Cardiac muscle cell (in vitro differentiated cells and primary cell): ENCODE measurements at regions not wholly inside any gene's neighbourhood (a gene's known extent, or its start where the extent isn't known, plus 50 kb on each side); places are given as distances from the start of the nearest gene placed in this dataset.

Source experiments
- DNase-seq, 2 donors: peaks; one replicate each; pipeline versions ENCODE4 v3.0.0 to v3.0.0-alpha.2; 2010 to 2017; ENCODE audit warnings: low read depth in 1 of 2, low spot score in 1 of 2
- H3K27ac ChIP-seq: fragments of 200-600 bp; sonication (generic); 2 replicates; pipeline ENCODE4 v1.5.1; 2016
- H3K27me3 ChIP-seq: fragments of 200-600 bp; sonication (generic); 2 replicates; pipeline ENCODE4 v1.6.0; 2016; ENCODE audit warnings: control low read depth
- H3K36me3 ChIP-seq: fragments of 200-600 bp; sonication (generic); 2 replicates; pipeline ENCODE4 v1.5.1; 2016; ENCODE audit warnings: control low read depth
- H3K4me1 ChIP-seq: fragments of 200-600 bp; sonication (generic); 2 replicates; pipeline ENCODE4 v1.8.1; 2017; ENCODE audit warnings: low read depth, mild to moderate bottlenecking, mixed run types
- H3K4me3 ChIP-seq: fragments of 200-600 bp; sonication (generic); 2 replicates; pipeline ENCODE4 v1.5.1; 2016; ENCODE audit warnings: mild to moderate bottlenecking
- H3K9me3 ChIP-seq: fragments of 200-600 bp; sonication (generic); 2 replicates; pipeline ENCODE4 v1.5.1; 2017; ENCODE audit warnings: low read depth, mild to moderate bottlenecking, control low read depth
- TF ChIP-seq, protein P1 (sequence below): IDR thresholded peaks from 2 replicates; pipeline ENCODE4 v1.5.1; 2012; ENCODE audit warnings: low read depth, mild to moderate bottlenecking, low read length

DNA sequence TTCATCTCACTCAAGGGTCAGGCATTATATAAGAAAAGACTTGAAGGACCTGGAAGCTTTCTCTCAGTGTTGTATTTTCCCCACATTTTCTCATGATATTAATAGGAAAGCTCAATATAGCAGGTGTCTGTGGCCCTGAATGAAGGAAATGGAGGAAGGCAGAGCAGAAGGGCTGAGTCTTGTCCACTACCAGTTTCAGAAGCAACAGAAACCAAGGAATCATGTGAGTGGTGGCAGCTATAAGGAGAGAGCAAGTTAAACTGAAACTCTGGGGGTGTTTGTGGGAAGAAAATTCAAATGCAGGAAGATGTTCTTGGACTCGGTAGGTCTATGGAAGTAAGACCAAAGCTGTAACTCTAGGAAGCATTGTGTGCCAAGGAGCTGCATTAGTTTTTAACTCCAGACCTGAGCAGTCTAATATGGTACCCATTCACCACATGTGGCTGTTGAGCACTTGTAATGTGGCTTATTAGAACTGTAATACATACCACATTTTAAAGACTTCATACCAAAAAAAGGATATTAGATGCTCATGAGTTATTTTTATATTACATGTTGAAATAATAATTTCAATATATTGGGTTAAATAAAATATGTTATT lies 278.8 kb upstream of the GADL1 start:
- Histone ChIP-seq H3K4me1 (no peaks in the 10 kb centered on the region), H3K9me3 (no peaks in the 10 kb centered on the region), H3K27me3 (no peaks in the 10 kb centered on the region), H3K27ac (no peak overlapping the region), H3K36me3 (no peaks in the 10 kb centered on the region), H3K4me3 (no peak overlapping the region)
- no peak for DNase-seq
- TF ChIP-seq, protein P1, sequence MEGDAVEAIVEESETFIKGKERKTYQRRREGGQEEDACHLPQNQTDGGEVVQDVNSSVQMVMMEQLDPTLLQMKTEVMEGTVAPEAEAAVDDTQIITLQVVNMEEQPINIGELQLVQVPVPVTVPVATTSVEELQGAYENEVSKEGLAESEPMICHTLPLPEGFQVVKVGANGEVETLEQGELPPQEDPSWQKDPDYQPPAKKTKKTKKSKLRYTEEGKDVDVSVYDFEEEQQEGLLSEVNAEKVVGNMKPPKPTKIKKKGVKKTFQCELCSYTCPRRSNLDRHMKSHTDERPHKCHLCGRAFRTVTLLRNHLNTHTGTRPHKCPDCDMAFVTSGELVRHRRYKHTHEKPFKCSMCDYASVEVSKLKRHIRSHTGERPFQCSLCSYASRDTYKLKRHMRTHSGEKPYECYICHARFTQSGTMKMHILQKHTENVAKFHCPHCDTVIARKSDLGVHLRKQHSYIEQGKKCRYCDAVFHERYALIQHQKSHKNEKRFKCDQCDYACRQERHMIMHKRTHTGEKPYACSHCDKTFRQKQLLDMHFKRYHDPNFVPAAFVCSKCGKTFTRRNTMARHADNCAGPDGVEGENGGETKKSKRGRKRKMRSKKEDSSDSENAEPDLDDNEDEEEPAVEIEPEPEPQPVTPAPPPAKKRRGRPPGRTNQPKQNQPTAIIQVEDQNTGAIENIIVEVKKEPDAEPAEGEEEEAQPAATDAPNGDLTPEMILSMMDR: no peak

DNA sequence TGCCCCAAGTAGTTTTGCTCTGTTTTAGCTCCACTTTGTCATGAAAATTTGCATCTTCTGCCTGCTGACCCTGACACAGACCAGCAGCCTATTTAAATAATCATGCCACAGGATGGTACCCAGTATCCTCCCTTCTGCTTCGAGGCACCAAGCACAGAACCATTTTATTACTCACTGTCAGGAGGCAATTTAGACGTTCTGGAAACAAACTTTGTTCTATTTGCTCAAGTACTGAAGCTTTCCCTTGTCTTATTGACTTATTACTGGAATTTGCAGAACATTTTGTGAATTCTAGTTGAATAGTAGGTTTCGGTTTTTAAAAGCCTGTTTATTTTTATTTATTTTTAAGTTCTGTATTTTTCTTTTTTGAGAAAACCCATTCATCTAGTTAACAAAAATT lies 279.6 kb upstream of the GADL1 start:
- H3K4me3 ChIP-seq: no peak overlapping the region
- no peaks in the 10 kb centered on the region for H3K36me3 ChIP-seq
- TF ChIP-seq, protein P1: no peak
- no peaks in the 10 kb centered on the region for H3K27me3 ChIP-seq
- no peak for DNase-seq
- no peaks in the 10 kb centered on the region for H3K9me3 ChIP-seq
- H3K4me1 ChIP-seq: no peaks in the 10 kb centered on the region
- H3K27ac ChIP-seq: no peak overlapping the region

DNA sequence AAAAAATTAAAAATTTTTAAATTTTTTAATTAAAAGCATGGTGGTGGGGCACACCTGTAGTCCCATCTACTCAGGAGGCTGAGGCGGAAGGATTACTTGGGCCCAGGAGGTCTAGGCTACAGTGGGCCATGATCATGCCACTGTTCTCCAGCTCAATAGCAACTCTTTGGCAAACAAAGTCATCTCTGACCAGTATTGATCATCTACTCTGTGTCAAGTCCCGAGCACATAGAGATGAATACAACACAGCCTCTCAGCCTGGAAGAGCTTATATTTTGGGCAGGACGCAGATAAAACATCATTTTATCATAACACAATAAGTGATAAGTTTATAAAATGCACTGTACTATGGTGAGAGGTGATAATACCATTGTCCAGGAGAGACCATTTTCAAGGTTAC lies 281.6 kb upstream of the GADL1 start:
- no peak overlapping the region for H3K27ac ChIP-seq

DNA sequence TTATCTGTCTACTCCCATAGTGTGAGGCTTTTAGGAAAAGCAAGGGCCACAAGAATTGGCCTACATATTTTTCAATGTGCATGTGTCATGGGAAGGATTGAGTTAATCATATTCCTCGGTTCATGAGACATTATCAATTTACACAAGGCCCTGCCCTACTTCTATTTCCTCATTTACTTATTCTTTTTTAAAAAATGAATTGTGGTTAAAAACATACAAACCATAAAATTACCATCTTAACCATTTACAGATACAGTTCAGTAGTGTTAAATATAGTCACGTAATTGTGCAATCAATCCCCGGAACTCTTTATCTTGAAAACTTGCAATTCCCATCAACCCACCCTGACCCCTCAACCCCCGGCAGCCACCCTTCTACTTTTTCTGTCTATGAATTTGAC lies 284.0 kb upstream of the GADL1 start:
- TF ChIP-seq, protein P1: no peak
- Histone ChIP-seq H3K9me3 (no peaks in the 10 kb centered on the region), H3K4me1 (no peaks in the 10 kb centered on the region), H3K27me3 (no peaks in the 10 kb centered on the region), H3K27ac (no peak overlapping the region), H3K36me3 (no peaks in the 10 kb centered on the region), H3K4me3 (no peak overlapping the region)
- peak in 1 of 2 donors; percentile 17 for DNase-seq

More for the DNA sequence above, 281.6 kb upstream of the GADL1 start:
- Histone ChIP-seq H3K4me3 (no peak overlapping the region), H3K27me3 (no peaks in the 10 kb centered on the region), H3K9me3 (no peaks in the 10 kb centered on the region), H3K4me1 (no peaks in the 10 kb centered on the region), H3K36me3 (no peaks in the 10 kb centered on the region)
- TF ChIP-seq, protein P1: no peak
- no peak for DNase-seq

DNA sequence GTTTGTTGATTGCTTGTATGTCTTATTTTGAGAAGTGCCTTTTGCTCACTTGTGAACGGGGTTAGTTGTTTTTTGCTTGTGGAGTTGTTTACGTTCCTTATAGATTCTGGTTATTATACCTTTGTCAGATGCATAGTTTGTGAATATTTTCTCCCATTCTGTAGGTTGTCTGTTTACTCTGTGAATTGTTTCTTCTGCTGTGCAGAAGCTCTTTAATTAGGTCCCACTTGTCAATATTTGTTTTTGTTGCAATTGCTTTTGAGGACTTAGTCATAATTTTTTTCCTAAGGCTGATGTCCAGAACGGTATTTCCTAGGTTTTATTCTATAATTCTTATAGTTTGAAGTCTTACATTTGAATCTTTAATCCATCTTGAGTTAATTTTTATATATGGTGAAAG lies 285.3 kb upstream of the GADL1 start:
- Histone ChIP-seq H3K9me3 (no peaks in the 10 kb centered on the region), H3K4me3 (no peak overlapping the region), H3K27me3 (no peaks in the 10 kb centered on the region), H3K27ac (no peak overlapping the region), H3K4me1 (no peaks in the 10 kb centered on the region), H3K36me3 (no peaks in the 10 kb centered on the region)
- no peak for DNase-seq
- TF ChIP-seq, protein P1: no peak
